ENCODE measurements at regions not wholly inside any gene's neighbourhood (a gene's known extent, or its start where the extent isn't known, plus 50 kb on each side); places are given as distances from the start of the nearest gene placed in this dataset.
"Not testable (repeated sequence)": the region's sequence is repeated elsewhere in the genome, so short reads cannot be mapped to it uniquely, and the experiment has no call there.

GRCh38 chr11:23875176-23875850 is 621.5 kb upstream of the LUZP2 start:
- no peaks in the 10 kb centered on the region for H3K4me1 ChIP-seq
- no peaks in the 10 kb centered on the region for H3K36me3 ChIP-seq
- H3K27me3 ChIP-seq = no peaks in the 10 kb centered on the region
- DNase-seq = no peak
- no peak overlapping the region for H3K4me3 ChIP-seq
- H3K27ac ChIP-seq = no peak overlapping the region
- peaks cover 0 to 4% (median 0%) of the 10 kb centered on the region in 4 donors for H3K9me3 ChIP-seq
- no peak for TF ChIP-seq POLR2A (IDR thresholded peaks at IDR 0.05)

- H3K27ac ChIP-seq, H3K4me1 ChIP-seq, DNase-seq, H3K4me3 ChIP-seq, H3K9me3 ChIP-seq, H3K36me3 ChIP-seq, H3K27me3 ChIP-seq: not testable (repeated sequence)
Measured at GRCh38 chr11:23883426-23884048, 613.3 kb upstream of the LUZP2 start.

- no peaks in the 10 kb centered on the region for H3K4me1 ChIP-seq
- no peaks in the 10 kb centered on the region for H3K36me3 ChIP-seq
- no peak for DNase-seq
- H3K4me3 ChIP-seq = no peak overlapping the region
- H3K27ac ChIP-seq = no peak overlapping the region
- peaks cover 0 to 4% (median 0%) of the 10 kb centered on the region in 4 donors for H3K9me3 ChIP-seq
- H3K27me3 ChIP-seq = no peaks in the 10 kb centered on the region
- TF ChIP-seq CTCF (IDR thresholded peaks at IDR 0.05) = no peak
- TF ChIP-seq POLR2A (IDR thresholded peaks at IDR 0.05) = no peak
Measured at GRCh38 chr11:23884341-23884740, 612.5 kb upstream of the LUZP2 start.

- no peaks in the 10 kb centered on the region for H3K27me3 ChIP-seq
- TF ChIP-seq POLR2A (IDR thresholded peaks at IDR 0.05) = no peak
- no peak for TF ChIP-seq CTCF (IDR thresholded peaks at IDR 0.05)
- H3K9me3 ChIP-seq = peaks cover 0 to 4% (median 0%) of the 10 kb centered on the region in 4 donors
- DNase-seq = no peak
- H3K36me3 ChIP-seq = no peaks in the 10 kb centered on the region
- H3K4me3 ChIP-seq = no peak overlapping the region
- no peaks in the 10 kb centered on the region for H3K4me1 ChIP-seq
- no peak overlapping the region for H3K27ac ChIP-seq
Measured at GRCh38 chr11:23885801-23886200, 611.1 kb upstream of the LUZP2 start.

GRCh38 chr11:23887122-23887521 is 609.7 kb upstream of the LUZP2 start:
- not testable (repeated sequence) for H3K4me3 ChIP-seq, DNase-seq, H3K36me3 ChIP-seq, H3K27me3 ChIP-seq, H3K9me3 ChIP-seq, H3K4me1 ChIP-seq, H3K27ac ChIP-seq

- no peak for DNase-seq
- no peak overlapping the region for H3K4me3 ChIP-seq
- H3K27me3 ChIP-seq = no peaks in the 10 kb centered on the region
- H3K36me3 ChIP-seq = no peaks in the 10 kb centered on the region
- H3K9me3 ChIP-seq = no peaks in the 10 kb centered on the region
- TF ChIP-seq CTCF (IDR thresholded peaks at IDR 0.05) (no peak), POLR2A (IDR thresholded peaks at IDR 0.05) (no peak)
- no peaks in the 10 kb centered on the region for H3K4me1 ChIP-seq
- H3K27ac ChIP-seq = no peak overlapping the region
Measured at GRCh38 chr11:23893126-23893525, 603.7 kb upstream of the LUZP2 start.

- Histone ChIP-seq H3K9me3 (no peaks in the 10 kb centered on the region), H3K36me3 (no peaks in the 10 kb centered on the region), H3K4me1 (no peaks in the 10 kb centered on the region), H3K4me3 (no peak overlapping the region), H3K27me3 (no peaks in the 10 kb centered on the region), H3K27ac (no peak overlapping the region)
- DNase-seq = no peak
- TF ChIP-seq POLR2A (IDR thresholded peaks at IDR 0.05) (no peak), CTCF (IDR thresholded peaks at IDR 0.05) (no peak)
Measured at GRCh38 chr11:23897453-23898286, 599.2 kb upstream of the LUZP2 start.
